Stimulated activated effector memory CD8-positive, alpha-beta T cell treated with anti-CD3 and anti-CD28 coated beads, Interleukin-12 subunit alpha, Interleukin-12 subunit beta, amount 100 ng/mL, for 72 hours (primary cell): ENCODE measurements at regions not wholly inside any gene's neighbourhood (a gene's known extent, or its start where the extent isn't known, plus 50 kb on each side); places are given as distances from the start of the nearest gene placed in this dataset.
A peak's percentile ranks its signal among the peaks of the same experiment; 100 is the strongest.

Experiments
- ATAC-seq: fragments of 150-1000 bp; cut with Tn5 transposase; 2 replicates; pipeline ENCODE4 v1.10.0; 2021
- DNase-seq, 2 donors: peaks; one replicate each; pipeline ENCODE4 v3.0.0; 2021 to 2022; ENCODE audit warnings: low spot score in 2 of 2
- H3K27ac Mint-ChIP-seq: one replicate; pipeline ENCODE4 v1.8.0; 2022; ENCODE audit warnings: mild to moderate bottlenecking, mixed read lengths
- H3K36me3 Mint-ChIP-seq: one replicate; pipeline ENCODE4 v1.8.0; 2022; ENCODE audit warnings: mild to moderate bottlenecking, mixed read lengths
- H3K4me1 Mint-ChIP-seq: one replicate; pipeline ENCODE4 v1.8.0; 2022; ENCODE audit warnings: mixed read lengths
- H3K4me3 Mint-ChIP-seq: one replicate; pipeline ENCODE4 v1.8.0; 2022; ENCODE audit warnings: mild to moderate bottlenecking, mixed read lengths
- H3K9me3 Mint-ChIP-seq: one replicate; pipeline ENCODE4 v1.8.0; 2022; ENCODE audit warnings: mixed read lengths

- DNase-seq (no peak), ATAC-seq (peak; percentile 8)
- Mint-ChIP-seq H3K36me3 (no peaks in the 10 kb centered on the region), H3K4me3 (no peak overlapping the region), H3K9me3 (no peaks in the 10 kb centered on the region), H3K4me1 (no peaks in the 10 kb centered on the region), H3K27ac (no peak overlapping the region)
These were observed 1703.3 kb upstream of the SLC10A2 start for GRCh38 chr13:104769545-104769944.

- no peaks in the 10 kb centered on the region for H3K9me3 Mint-ChIP-seq
- no peak overlapping the region for H3K27ac Mint-ChIP-seq
These were observed 1700.1 kb upstream of the SLC10A2 start for GRCh38 chr13:104766319-104766718.

GRCh38 chr13:104764600-104764999, 1698.4 kb upstream of the SLC10A2 start:
- no peak overlapping the region for H3K27ac Mint-ChIP-seq
- H3K4me1 Mint-ChIP-seq = no peaks in the 10 kb centered on the region
- DNase-seq (no peak), ATAC-seq (no peak)
- no peaks in the 10 kb centered on the region for H3K36me3 Mint-ChIP-seq
- no peak overlapping the region for H3K4me3 Mint-ChIP-seq
- H3K9me3 Mint-ChIP-seq = no peaks in the 10 kb centered on the region

More at GRCh38 chr13:104766319-104766718, 1700.1 kb upstream of the SLC10A2 start:
- no peak for ATAC-seq
- H3K4me1 Mint-ChIP-seq = no peaks in the 10 kb centered on the region
- no peak overlapping the region for H3K4me3 Mint-ChIP-seq
- no peak for DNase-seq
- H3K36me3 Mint-ChIP-seq = no peaks in the 10 kb centered on the region

GRCh38 chr13:104759069-104759468, 1692.9 kb upstream of the SLC10A2 start:
- Mint-ChIP-seq H3K4me3 (no peak overlapping the region), H3K4me1 (no peaks in the 10 kb centered on the region), H3K27ac (no peak overlapping the region), H3K9me3 (no peaks in the 10 kb centered on the region), H3K36me3 (no peaks in the 10 kb centered on the region)
- no peak for ATAC-seq
- no peak for DNase-seq

- ATAC-seq (no peak), DNase-seq (no peak)
- H3K4me1 Mint-ChIP-seq = no peaks in the 10 kb centered on the region
- no peak overlapping the region for H3K27ac Mint-ChIP-seq
- no peak overlapping the region for H3K4me3 Mint-ChIP-seq
- peaks cover 4% of the 10 kb centered on the region for H3K9me3 Mint-ChIP-seq
- H3K36me3 Mint-ChIP-seq = no peaks in the 10 kb centered on the region
These were observed 1691.5 kb upstream of the SLC10A2 start for GRCh38 chr13:104757712-104758111.

- peaks cover 4% of the 10 kb centered on the region for H3K9me3 Mint-ChIP-seq
These were observed 1684.2 kb upstream of the SLC10A2 start for GRCh38 chr13:104750377-104750776.

GRCh38 chr13:104740641-104741222, 1674.5 kb upstream of the SLC10A2 start:
- H3K36me3 Mint-ChIP-seq = no peaks in the 10 kb centered on the region
- DNase-seq (no peak), ATAC-seq (no peak)
- H3K27ac Mint-ChIP-seq = no peak overlapping the region
- H3K4me1 Mint-ChIP-seq = no peaks in the 10 kb centered on the region
- no peak overlapping the region for H3K4me3 Mint-ChIP-seq
- H3K9me3 Mint-ChIP-seq = peaks cover 4% of the 10 kb centered on the region

More at GRCh38 chr13:104750377-104750776, 1684.2 kb upstream of the SLC10A2 start:
- DNase-seq (no peak), ATAC-seq (no peak)
- Mint-ChIP-seq H3K36me3 (no peaks in the 10 kb centered on the region), H3K27ac (no peak overlapping the region), H3K4me3 (no peak overlapping the region), H3K4me1 (no peaks in the 10 kb centered on the region)

- DNase-seq = no peak
These were observed 1671.5 kb upstream of the SLC10A2 start for GRCh38 chr13:104737713-104738112.

GRCh38 chr13:104733427-104733826, 1667.2 kb upstream of the SLC10A2 start:
- H3K36me3 Mint-ChIP-seq = no peaks in the 10 kb centered on the region
- DNase-seq (no peak), ATAC-seq (no peak)
- no peaks in the 10 kb centered on the region for H3K4me1 Mint-ChIP-seq
- peaks cover 9% of the 10 kb centered on the region for H3K9me3 Mint-ChIP-seq
- H3K27ac Mint-ChIP-seq = no peak overlapping the region
- no peak overlapping the region for H3K4me3 Mint-ChIP-seq

More at GRCh38 chr13:104737713-104738112, 1671.5 kb upstream of the SLC10A2 start:
- Mint-ChIP-seq H3K4me3 (no peak overlapping the region), H3K36me3 (no peaks in the 10 kb centered on the region), H3K4me1 (no peaks in the 10 kb centered on the region), H3K27ac (no peak overlapping the region), H3K9me3 (peaks cover 6% of the 10 kb centered on the region)
- ATAC-seq = no peak

GRCh38 chr13:104715111-104715510, 1648.9 kb upstream of the SLC10A2 start:
- DNase-seq = no peak
- Mint-ChIP-seq H3K4me1 (no peaks in the 10 kb centered on the region), H3K9me3 (peaks cover 4% of the 10 kb centered on the region), H3K4me3 (no peak overlapping the region), H3K27ac (no peak overlapping the region), H3K36me3 (no peaks in the 10 kb centered on the region)
- ATAC-seq = no peak

- H3K27ac Mint-ChIP-seq = no peak overlapping the region
- H3K4me1 Mint-ChIP-seq = no peaks in the 10 kb centered on the region
- peaks cover 14% of the 10 kb centered on the region for H3K9me3 Mint-ChIP-seq
- no peak for DNase-seq
- H3K4me3 Mint-ChIP-seq = no peak overlapping the region
- ATAC-seq = no peak
- no peaks in the 10 kb centered on the region for H3K36me3 Mint-ChIP-seq
These were observed 1639.0 kb upstream of the SLC10A2 start for GRCh38 chr13:104705031-104705750.

- peaks cover 12% of the 10 kb centered on the region for H3K9me3 Mint-ChIP-seq
- no peak for ATAC-seq
- no peaks in the 10 kb centered on the region for H3K4me1 Mint-ChIP-seq
- H3K36me3 Mint-ChIP-seq = no peaks in the 10 kb centered on the region
- no peak for DNase-seq
- H3K27ac Mint-ChIP-seq = no peak overlapping the region
- no peak overlapping the region for H3K4me3 Mint-ChIP-seq
These were observed 1635.4 kb upstream of the SLC10A2 start for GRCh38 chr13:104701591-104701990.

- DNase-seq (no peak), ATAC-seq (no peak)
- H3K4me1 Mint-ChIP-seq = no peaks in the 10 kb centered on the region
- H3K9me3 Mint-ChIP-seq = peaks cover 4% of the 10 kb centered on the region
- H3K36me3 Mint-ChIP-seq = no peaks in the 10 kb centered on the region
- no peak overlapping the region for H3K4me3 Mint-ChIP-seq
- H3K27ac Mint-ChIP-seq = no peak overlapping the region
These were observed 1628.2 kb upstream of the SLC10A2 start for GRCh38 chr13:104694397-104694796.

GRCh38 chr13:104693126-104693525, 1626.9 kb upstream of the SLC10A2 start:
- Mint-ChIP-seq H3K4me3 (no peak overlapping the region), H3K27ac (no peak overlapping the region), H3K4me1 (no peaks in the 10 kb centered on the region), H3K9me3 (peaks cover 4% of the 10 kb centered on the region), H3K36me3 (no peaks in the 10 kb centered on the region)
- no peak for DNase-seq
- no peak for ATAC-seq

GRCh38 chr13:104691767-104692467, 1625.7 kb upstream of the SLC10A2 start:
- Mint-ChIP-seq H3K36me3 (no peaks in the 10 kb centered on the region), H3K9me3 (peaks cover 4% of the 10 kb centered on the region), H3K27ac (no peak overlapping the region), H3K4me1 (no peaks in the 10 kb centered on the region), H3K4me3 (no peak overlapping the region)
- DNase-seq = no peak
- no peak for ATAC-seq

- Mint-ChIP-seq H3K36me3 (no peaks in the 10 kb centered on the region), H3K4me3 (no peak overlapping the region), H3K27ac (no peak overlapping the region), H3K4me1 (no peaks in the 10 kb centered on the region), H3K9me3 (peaks cover 4% of the 10 kb centered on the region)
- ATAC-seq = no peak
- DNase-seq = no peak
These were observed 1620.3 kb upstream of the SLC10A2 start for GRCh38 chr13:104686484-104686883.
